ENCODE measurements at regions not wholly inside any gene's neighbourhood (a gene's known extent, or its start where the extent isn't known, plus 50 kb on each side); places are given as distances from the start of the nearest gene placed in this dataset.
"Not testable (repeated sequence)": the region's sequence is repeated elsewhere in the genome, so short reads cannot be mapped to it uniquely, and the experiment has no call there.

DNA sequence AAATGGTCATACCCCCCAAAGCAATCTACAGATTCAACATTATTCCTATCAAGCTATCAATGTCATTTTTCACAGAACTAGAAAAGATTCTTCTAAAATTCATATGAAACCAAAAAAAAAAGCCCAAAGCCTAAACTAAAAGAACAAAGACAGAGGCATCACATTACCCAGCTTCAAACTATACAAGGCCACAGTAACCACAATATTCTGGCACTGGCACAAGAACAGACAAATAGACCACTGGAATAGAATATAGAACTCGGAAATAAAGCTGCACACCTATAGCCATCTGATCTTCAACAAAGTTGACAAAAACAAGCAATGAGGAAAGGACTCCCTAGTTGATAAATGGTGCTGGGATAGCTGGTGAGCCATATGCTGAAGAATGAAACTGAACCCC lies 89.2 kb upstream of the PCED1B start:
- DNase-seq, result no peak

DNA sequence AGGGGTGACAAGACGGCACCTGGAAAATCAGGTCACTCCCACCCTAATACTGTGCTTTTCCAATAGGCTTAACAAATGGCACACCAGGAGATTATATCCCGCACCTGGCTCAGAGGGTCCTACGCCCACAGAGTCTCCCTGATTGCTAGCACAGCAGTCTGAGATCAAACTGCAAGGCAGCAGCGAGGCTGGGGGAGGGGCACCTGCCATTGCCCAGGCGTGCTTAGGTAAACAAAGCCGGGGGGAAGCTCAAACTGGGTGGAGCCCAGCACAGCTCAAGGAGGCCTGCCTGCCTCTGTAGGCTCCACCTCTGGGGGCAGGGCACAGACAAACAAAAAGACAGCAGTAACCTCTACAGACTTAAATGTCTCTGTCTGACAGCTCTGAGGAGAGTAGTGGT lies 87.4 kb upstream of the PCED1B start:
- not testable (repeated sequence) for DNase-seq

DNA sequence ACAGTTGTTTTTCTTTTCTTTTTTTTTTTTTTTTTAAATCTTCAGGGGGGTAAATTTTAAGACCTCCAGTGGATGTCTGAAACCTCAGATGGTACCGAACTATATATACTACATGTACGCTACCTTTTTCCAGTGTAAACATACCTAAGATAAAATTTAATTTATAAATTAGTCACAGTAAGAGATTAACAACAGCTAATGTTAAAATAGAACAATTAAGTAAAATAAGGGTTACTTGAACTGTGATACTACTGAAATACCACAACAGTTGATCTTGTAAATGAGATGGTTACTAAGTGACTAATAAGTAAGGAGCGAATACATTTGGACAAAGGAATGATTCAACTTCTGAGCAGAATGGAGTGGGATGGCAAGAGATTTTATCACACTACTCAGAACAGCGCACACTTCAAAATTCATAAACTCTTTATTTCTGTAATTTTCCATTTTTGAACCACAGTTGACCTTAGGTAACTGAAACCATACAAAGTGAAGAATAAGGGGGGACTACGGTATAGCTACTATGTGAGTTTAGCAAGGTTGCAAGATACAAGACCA lies 80.5 kb upstream of the PCED1B start:
- peak; percentile 86 for DNase-seq

DNA sequence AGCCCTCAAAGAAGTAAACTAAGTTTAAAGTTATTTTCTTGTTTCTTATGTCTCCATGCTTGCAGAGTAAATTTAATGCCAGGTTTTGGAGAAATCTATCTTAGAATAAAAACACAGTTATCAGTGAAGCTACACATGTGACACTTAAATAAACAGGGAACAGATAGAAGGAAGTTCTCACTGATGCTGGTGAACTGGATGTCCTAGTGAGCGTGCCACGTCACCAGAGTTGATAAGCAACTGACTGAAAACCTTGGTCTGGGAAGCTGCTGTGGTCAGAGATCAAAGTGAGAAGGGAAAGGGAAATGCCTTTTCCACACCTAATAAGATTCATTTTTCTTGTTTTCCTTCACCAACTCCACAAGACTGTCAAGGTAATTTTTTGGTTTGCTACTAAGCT lies 74.8 kb upstream of the PCED1B start:
- no peak for DNase-seq

DNA sequence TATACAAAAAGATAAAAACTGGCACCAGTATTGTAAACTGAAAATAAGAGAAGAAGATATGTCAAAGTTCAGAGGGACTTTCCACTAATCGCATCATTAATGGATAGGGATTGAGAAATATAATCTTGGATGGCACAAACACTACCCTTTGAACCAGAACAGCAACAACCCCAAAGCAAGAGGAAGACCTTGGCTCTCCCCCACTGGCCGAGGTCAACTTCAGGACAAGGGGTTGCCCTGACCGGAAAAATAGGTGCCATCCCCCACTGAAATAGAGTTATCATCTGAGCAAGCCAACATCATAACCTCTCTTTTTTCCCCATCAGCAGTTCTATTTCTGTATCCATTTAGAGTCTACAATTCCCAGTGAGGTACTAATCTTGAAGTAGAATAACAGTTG lies 72.4 kb upstream of the PCED1B start:
- DNase-seq, result no peak

DNA sequence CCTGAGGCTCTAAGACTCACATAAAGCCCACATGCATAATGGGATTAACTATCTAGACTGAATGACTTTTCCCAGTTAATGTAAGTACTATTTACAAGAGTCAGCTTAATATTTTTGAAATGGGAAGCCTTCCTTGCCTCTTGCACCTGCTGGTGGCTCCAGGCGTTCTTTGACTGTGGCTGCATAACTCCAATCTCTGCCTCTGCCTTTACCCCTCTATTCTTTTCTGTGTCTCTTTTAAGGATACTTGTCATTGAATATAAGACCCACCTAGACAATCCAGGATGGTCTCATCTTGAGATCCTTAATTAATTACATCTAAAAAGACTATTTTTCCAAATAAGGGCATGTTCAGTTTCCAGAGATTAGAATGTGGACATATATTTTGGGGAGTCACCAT lies 66.9 kb upstream of the PCED1B start:
- DNase-seq, result no peak

DNA sequence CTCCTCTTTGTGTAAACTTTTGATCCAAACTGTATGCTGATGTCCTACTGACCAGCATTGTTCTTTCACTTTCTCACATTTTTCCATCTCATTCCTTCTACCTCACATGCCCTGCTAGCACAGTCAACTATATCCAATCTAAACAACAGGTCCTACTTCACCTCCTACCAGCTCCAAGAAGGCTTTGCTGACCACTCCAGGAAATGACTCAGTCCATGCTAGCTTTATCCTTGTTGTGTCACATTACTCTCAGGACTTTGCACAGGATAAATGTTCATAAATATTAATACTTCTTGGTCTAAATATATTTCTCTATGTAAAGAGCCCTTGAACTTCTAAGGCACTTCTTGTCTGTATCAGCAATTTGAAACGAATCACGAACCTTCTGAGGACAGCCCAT lies 64.9 kb upstream of the PCED1B start:
- DNase-seq, result peak; percentile 91

DNA sequence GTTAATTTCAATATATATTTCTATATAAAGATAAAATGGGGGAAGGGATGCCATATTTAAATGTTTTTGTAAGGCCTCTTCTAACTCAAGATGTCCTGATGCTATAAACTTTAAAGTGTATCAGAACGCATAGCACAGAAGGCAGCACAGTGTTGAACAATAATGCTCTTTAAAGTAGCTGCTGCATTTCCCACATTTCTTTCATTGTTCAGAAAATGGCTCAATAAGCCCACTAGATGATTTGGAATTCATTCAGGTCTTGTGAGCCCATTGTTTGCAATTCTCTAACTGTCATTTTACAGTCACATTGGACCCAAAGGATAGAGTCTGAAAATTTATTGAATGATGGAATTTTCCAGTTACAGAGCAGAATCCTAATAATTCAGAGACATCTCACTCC lies 64.0 kb upstream of the PCED1B start:
- no peak for DNase-seq

DNA sequence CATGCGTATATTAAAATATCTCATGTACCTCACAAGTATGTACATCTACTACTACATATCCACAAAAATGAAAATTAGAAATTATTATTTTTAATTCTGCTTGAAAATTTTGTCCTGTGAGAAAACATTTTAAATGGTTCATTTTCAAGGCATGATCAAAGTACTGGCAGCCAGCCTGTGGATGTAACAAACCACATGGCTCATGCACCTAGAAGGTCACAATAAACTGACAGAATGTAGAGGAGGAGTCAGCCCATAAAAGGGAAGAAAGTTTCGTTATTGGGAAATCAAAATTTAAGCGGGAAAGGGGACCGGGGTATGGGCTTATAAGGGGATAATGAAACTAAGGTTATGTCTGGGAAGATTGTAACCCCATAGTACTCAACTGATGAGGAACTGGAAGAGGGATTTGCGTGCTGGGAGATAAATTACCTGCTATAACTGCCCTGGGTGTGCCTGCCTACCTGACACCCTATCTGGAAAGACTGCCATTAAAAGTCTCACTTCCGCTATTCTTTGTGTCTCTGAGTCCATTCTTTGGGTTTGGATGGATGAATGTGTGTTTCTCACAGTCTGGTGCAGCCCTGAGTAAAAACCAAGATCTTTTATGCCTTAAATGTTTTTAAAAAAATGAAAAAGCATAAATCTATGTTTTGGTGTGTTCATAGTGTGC lies 62.2 kb upstream of the PCED1B start:
- DNase-seq, result no peak

DNA sequence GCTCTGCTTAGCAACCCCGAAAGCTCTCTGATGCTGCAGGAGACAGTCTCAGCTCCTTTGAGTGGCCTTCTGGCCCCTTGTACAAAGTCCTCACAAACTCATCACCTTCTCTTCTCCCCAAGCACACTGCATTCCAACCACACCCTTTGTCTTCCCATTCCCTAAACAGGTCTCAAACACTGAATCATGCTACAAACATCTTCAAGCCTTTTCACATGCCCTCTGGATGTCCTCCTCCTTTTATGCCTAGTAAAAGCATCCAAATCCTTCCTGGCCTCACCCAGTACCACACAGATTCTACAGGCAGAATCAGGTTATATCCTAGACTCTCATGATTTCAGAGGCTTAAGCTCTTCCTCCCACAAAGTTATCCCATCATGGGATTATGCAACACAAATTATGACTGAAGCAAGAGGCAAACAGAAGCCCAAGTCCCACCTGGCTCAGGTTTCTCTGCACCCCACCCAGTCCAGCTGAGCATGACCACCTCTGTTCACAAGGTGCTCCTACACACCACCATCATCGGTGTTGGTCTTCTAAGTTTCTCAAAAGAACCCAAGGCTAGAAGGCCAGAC lies 61.4 kb upstream of the PCED1B start:
- DNase-seq, result peak; percentile 36

DNA sequence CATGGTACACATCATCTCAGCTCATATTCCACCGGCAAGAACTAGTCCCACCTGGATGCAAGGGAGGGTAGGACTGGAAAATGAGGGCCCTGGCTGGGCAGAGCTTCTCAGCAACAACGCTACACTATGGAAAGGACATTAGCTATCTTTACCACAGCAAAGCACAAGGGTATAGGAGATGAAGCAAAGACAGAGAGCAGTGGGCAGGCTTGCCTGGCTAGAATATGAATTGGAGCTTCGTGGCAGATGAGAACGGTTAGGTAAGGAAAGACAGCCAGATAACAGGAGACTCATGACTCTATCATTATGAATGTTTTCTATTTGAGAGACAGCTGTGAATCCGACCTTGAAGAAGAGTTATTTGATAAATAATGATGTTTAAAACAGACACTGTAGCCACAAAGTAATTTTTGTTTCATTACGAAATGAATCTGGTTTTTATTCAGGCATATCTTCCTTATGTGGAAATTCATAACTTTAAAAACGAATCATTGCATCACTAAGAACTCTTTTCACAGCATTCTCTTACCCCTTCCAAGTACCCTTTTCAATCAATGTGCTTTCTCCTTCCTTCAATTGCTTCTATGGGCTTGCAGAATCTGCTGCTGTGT lies 59.1 kb upstream of the PCED1B start:
- no peak for DNase-seq

DNA sequence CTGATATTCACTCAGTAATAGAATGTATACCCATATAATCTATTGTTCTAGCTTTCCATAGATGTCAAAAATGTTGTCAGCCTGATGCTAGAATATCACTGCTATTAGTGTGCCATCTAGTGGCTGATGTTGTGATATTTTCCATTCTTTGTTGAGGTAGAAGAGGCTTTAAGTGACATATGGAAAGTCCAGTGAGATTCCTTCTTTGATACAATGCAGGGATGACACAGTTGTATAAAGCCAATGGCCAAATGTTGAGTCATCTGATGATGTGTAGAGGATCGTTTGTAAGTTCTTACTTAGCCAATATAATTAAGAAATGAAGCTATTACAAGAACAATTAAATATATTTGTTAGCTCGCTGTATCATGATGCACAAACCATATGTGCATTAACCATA lies 58.1 kb upstream of the PCED1B start:
- DNase-seq, result peak; percentile 90

DNA sequence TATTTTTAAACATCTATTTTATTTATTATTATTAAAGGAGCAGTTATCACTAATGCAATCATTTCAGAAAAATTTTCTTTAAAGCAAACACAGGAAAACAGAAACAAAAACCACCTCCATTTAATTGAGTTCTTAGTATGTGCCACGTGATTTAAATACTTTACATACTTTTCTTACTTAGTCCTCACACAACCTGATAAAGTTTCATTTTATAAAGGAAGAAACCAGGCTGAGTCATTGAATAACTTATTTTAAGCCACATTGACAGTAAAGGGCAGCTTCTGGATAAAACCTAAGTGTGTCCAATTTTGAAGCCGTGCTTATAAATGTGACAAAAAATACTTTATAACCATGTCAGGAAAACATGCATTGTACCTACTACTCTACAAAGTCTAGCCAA lies 57.1 kb upstream of the PCED1B start:
- DNase-seq, result peak; percentile 88

DNA sequence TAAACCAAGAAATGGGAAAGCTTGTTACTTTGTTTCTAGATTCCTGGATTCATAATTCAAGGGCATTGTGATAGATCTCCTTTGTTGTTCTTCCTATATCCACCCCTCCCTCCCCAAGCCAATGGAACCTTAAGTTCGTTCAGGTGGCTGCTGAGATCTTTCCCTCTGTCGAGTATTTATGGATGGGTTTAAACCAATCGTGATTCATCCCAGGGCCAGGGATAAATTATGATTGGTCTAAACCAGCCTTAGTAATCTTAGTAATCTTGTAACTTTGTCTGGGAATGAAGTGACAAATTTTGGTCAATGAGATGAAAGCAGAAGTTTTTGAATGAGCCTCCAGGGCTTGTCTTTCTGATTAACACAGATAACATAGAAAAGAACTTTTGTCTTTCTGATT lies 56.1 kb upstream of the PCED1B start:
- no peak for DNase-seq

DNA sequence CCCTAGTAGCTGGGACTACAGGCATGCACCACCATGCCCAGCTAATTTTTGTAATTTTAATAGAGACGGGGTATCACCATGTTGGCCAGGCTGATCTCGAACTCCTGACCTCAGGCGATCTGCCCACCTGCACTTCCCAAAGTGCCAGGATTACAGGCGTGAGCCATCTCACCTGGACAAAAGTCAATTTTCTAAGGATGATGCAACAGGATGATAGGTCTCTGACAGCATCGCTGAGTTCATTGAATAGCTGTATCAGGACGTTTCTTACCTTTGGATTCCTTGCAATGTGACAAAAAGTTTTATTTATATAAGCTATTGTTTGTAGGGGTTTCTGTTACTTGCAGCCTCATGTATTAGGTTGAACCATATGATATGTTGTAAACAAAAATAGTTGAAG lies 55.5 kb upstream of the PCED1B start:
- no peak for DNase-seq

DNA sequence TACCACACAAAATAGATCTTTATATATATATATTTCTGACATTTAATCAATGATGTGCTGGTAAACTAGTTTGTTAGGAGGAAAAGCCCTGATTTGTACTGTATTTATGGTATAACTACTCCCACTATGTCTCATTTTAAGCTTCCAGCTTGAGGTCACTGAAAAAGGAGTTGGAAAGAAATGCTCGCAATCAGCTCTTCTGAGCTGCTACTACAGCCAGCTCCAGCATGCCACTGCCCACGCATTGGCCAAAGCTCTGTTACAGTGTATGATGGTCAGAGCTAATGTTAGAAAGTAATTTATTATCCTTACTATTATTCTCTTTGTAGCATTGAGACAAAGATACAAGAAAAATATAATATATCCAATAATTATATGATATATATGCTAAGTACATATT lies 55.0 kb upstream of the PCED1B start:
- DNase-seq, result no peak

DNA sequence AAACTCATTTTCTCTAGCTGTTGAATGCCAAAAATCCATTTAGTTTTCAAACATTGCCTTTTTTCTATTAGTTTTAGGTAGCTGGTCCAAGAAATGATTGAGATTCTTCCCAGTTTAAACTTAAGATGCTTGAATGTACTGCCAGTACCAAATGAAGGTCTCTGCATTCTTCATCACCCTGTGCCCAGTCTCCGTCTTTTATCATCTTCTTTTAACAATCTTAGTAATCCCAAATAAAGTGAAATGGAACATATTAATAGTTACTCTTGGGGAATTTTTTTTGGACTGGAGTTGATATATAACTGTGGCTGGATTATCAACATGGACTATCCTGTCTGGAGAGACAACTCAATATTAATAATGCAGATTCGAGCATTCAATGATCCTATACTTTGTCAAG lies 54.1 kb upstream of the PCED1B start:
- DNase-seq, result no peak

DNA sequence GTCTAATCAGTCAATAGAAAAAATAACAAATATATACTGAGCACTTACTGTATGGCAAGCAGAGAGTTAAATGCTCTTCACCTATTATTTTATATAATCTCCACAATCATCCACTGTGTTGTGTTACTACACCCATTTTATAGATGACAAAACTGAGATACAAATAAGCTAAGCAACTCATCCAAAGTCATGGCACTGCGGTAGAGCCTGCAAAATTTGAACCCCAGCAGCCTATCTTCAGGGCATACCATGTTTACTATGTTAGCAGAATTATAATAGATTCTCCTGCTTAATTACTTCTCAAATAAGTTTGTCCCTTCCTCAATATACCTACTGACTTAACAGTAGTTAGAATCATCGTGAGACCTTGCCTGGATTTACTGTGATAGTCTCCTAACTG lies 53.6 kb upstream of the PCED1B start:
- no peak for DNase-seq

DNA sequence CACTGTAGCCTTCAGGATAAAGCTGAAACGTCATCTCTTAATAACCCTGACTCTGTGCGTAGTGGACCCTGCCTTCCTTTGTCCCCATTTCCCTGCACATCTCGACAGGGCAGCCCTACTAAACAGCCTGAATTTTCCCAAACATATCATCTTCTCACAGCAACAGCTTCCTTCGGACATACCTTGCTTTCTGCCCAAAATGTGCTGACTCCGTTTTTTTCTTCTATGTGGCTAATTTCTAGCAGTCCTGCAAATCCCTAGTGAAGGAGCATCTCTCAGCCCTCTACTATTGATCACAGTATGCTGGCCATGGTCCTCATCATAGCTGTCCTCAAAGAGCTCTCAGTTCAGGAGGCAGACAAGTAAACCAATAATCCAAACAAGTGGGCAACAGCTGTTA lies 53.1 kb upstream of the PCED1B start:
- DNase-seq, result no peak
